GM19452 (cell line): ENCODE measurements at regions not wholly inside any gene's neighbourhood (a gene's known extent, or its start where the extent isn't known, plus 50 kb on each side); places are given as distances from the start of the nearest gene placed in this dataset.

Source experiments
- ATAC-seq: cut with Tn5 transposase; IDR thresholded peaks from one replicate; pipeline ENCODE4 v1.9.1; 2021; ENCODE audit not compliant: unreplicated experiment

DNA sequence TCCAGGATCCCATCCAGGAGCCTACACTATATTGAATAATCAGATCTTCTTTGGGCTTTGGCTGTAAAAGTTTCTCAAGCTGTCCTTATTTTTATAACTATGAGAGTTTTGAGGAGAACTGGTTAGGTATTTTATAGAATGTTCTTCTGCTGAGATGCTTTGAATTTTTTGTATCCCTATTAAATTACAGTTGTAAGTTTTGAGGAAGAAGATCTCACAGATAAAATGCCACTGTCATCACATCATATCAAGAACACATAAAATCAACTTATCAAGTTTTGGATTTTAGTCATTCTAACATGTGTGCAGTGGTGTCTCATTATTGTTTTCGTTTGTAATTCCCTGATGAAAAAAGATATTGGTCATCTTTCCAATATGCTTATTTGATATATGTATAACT, 260.2 kb upstream of the COL3A1 start:
- ATAC-seq = no peak

- ATAC-seq = no peak
These were observed 253.2 kb upstream of the COL3A1 start for GRCh38 chr2:188720811-188721605.

DNA sequence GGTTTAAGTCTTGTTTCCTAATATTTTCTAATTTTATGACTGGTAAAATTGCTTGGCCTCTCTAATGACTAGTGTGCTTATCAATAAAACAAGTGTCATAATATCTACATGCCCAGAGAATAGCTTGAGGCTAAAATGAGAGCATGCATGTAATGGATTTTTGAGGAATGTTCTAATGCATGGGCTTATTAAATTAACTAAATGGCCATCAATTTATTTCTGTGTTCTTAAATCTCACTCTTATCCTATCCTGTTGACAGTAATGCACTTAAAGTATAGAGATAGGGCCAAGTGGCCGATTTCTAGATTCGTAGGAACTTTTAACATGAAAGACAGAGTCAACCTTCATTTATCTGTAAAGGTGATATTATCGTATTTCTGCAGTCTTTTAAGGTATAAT, 252.4 kb upstream of the COL3A1 start:
- no peak for ATAC-seq

- no peak for ATAC-seq
These were observed 248.3 kb upstream of the COL3A1 start for GRCh38 chr2:188725746-188726360.

GRCh38 chr2:188726626-188727247, 247.4 kb upstream of the COL3A1 start:
- no peak for ATAC-seq

DNA sequence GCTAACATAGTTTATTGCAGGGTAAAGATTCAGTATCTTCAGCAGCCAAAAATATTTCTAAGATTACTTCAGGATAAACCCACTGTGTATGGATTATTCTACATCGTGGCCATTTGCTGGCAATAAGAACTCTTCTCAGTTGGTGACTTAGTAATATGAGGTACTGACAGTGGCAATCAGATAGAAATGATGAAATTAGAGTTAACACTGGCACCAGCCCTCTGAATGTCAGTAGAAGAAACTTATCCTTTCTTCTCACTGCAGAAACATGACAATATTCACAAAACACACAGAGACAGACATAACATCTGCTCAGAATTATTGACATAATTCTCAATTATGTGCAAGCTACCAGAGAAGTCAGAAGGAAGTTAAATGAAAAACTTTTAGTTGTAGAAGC, 246.3 kb upstream of the COL3A1 start:
- no peak for ATAC-seq

DNA sequence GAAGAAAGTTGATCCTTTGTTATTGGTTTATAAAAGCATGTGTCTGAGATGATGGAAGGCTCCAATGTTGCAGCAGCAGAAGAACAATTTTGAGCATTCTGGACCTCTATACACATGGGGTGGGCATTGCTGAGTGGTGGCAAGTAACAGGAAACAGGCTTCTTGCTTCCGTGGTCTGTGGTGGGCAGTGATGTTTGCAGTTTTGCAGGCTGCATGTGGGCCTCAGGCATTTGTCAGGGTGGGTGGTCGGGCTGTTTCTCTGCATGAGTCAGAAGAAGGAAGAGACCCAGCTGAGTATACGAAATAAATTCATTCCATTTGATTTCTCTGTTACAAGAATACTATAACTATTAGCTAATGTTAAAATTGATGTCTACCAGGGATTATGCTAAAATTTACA, 239.5 kb upstream of the COL3A1 start:
- ATAC-seq = no peak

DNA sequence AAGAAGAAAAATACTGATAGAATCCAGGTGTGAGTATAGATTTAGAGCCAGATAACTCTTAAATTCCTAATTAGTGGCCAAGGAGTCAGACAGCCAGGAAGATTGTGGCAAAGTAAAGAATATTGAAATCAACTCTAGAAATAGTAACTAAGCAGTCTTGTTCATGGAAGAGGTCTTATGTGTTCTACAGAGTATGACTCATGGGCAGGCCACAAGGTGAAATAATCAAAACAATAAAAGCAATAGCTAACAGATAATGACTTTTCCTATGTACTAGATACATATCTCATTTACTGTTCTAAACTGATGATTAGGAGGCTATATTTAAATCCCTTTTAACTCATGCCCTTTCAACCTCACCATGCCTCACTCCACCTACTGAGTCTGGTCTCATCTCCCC, 227.4 kb upstream of the COL3A1 start:
- ATAC-seq = no peak

- ATAC-seq = no peak
These were observed 222.4 kb upstream of the COL3A1 start for GRCh38 chr2:188751816-188752215.

GRCh38 chr2:188752311-188752710, 221.9 kb upstream of the COL3A1 start:
- no peak for ATAC-seq

DNA sequence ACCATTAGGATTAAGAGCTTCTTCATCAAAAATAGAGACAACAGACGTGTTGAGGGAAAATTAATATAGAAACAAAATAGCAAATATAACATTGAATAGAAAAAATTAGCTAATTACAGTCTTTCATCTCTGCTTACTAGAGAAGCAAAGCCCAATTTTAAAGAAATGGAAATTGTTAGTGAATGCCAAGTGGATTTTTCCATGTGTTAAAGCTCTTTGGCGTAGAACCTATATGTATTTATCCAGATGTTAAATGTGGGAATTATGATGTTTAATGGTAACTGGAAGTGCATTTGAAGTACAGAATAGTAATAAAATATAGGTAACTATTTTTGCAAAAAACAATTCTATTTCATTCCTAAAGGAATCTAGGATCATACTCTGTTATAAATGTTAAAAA, 212.0 kb upstream of the COL3A1 start:
- ATAC-seq = no peak

GRCh38 chr2:188765522-188766470, 208.4 kb upstream of the COL3A1 start:
- no peak for ATAC-seq

- no peak for ATAC-seq
These were observed 207.7 kb upstream of the COL3A1 start for GRCh38 chr2:188766471-188766856.

DNA sequence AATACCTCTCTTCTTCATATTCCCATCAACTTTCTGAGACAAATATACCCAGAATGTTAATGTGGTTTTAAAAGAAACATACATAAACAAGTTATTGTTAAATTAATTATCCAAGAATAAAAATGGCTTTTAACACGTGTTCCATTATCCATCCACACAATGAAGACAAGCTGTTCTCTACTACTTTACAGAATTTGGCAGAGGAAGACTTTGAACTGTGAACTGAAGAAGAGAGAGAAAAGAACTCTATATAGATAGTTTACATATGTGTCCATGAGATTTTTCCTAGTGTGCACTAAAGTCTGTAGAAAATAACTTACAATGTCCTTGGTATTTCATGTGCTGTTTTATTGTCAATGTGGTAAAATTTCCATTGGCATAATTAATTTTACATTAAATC, 207.0 kb upstream of the COL3A1 start:
- no peak for ATAC-seq

DNA sequence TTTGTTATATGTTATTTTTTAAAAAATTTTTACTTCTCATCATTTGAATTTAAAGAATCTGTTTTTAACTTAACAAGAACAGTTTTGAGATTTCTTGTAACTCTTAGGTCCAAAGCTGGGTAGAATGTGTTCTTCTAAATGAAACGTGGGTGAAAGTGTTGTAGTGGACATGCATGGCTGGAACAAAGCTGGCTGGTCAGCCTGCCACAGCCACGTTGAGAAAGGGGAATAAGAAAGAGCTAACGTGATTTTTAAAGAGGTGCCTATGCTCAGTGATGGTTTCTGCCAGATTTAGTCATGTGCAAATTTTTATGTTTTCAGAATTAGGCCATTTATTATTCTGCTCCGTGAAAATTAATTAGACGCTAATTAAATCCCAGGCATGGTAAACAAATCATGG, 203.9 kb upstream of the COL3A1 start:
- no peak for ATAC-seq

DNA sequence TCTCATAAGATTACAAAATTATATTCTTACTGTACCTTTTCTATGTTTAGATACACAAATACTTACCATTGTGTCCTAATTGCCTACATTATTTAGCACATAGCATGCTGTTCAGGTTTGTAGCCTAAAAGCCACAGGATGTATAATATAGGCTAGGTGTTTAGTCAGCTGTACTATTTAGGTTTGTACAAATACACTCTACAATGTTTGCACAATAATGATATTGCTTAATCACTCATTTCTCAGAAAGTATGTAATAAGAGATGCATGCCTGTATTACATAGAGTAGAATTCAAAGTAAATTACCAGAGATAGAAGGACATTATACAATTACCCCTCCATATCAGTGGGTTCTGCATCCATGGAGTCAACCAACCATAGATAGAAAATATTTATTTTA, 201.1 kb upstream of the COL3A1 start:
- ATAC-seq = no peak

- ATAC-seq = no peak
These were observed 197.5 kb upstream of the COL3A1 start for GRCh38 chr2:188776634-188777033.

GRCh38 chr2:188784269-188784762, 189.9 kb upstream of the COL3A1 start:
- no peak for ATAC-seq

DNA sequence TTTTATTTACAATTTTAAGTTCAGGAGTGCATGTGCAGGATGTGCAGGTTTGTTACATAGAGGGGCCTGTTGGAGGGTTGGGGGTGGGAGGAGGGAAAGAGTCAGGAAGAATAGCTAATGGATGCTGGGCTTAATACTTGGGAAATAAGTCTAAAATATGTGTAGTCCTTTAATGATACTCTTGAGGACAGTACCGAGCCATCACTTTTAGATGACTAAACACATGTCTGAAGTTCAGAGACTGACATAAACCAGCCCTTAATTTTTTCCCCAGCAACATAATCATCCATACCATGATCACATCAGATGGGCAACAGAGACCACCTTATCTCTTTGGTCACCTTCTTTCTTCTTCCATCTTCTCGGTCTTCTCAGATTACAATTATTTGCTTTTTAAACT, 189.1 kb upstream of the COL3A1 start:
- ATAC-seq = no peak

DNA sequence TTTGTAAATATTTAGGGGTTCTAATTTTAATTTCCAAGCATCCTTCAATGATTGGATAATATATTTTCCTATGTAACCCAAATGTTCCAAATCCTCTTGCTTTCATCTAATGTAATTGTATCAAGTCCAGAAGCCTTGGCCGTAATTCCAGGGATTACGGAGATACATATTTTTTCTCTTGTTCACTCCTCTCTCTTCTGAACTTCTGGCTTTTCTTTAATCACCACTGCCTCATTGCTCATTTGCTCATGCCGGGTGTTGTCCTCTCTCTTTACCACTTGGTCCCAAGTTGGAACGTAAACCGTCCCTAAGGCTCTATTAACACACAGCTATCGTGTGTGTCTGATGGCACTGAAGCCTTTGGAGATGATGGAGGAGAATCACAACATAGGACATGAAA, 188.7 kb upstream of the COL3A1 start:
- ATAC-seq = no peak

DNA sequence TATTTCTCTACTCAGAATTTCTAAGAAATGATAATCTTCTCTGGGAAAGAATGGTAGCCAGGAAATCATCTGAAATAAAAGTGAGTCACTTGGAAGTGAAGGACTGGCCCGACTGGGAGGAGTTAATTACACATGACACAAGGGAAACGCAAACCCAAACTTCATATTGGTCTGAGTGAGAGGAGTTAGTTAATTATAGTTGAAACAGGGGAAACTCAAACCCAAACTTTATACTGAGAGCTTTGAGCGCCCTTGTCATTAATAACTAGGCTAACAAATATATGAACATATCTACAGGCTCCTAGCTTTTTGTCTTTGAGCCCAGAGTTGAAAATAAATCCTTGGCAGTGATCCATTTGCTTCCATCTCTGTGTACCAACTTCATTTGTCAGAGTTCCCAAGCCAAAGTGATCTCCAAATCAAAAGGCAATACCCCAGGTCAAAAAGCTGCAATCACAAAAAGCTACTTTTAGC, 187.8 kb upstream of the COL3A1 start:
- no peak for ATAC-seq
